ENCODE measurements at regions not wholly inside any gene's neighbourhood (a gene's known extent, or its start where the extent isn't known, plus 50 kb on each side); places are given as distances from the start of the nearest gene placed in this dataset.

DNA sequence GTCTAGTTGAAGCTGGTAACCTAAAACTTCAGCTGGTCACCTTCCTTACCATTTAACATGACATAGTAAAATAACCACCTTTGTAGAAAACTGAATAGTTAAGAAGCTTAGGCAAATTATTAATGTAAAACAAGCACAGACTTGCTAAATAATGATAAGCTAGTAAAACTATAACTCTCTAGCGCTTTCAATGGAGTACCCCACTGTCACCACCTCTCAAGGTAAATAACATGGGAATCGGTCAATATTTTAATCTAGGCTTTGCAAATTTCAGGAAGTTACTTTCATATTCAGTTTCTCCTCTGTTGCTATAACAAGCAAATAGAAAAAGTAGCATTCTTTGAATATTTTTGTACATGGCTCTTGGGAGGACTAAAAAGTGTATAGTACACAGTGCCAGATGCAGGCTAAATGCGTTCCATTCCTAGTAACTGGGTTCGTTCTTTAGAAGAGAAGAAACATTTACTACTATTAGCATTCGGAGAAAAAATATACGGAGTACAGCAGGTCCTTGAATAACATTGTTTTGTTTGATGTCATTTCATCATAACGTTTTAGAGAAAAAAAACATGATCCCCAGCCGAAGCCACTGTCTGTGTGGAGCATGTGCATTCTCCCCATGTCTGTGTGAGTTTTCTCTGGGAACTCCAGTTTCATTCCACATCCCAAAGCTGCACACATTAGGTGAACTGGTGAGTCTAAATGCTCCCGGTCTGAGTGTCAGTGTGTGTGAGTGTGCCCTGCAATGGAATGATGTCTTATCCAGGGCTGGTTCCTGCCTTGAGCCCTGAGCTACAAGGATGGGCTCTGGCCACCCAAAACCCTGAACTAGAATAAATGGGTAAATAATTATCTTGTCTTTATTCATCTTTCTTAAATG is 52.5 kb downstream of the EPRS1 start:
- peaks cover 5 to 18% (median 9%) of the 10 kb centered on the region in 3 donors for H3K36me3 ChIP-seq (ENCODE audit: control insufficient read depth in 3 of 3, insufficient read depth in 2 of 3, low read depth in 1 of 3, low read length in 3 of 3)
- no peaks in the 10 kb centered on the region for H3K27me3 ChIP-seq (ENCODE audit: control insufficient read depth in 3 of 3, insufficient read depth in 3 of 3, low read length in 3 of 3)
- FAIRE-seq = no peak
- H3K9me3 ChIP-seq (ENCODE audit: control insufficient read depth in 2 of 2, insufficient read depth in 1 of 2, low read depth in 1 of 2, low read length in 1 of 2) = no peaks in the 10 kb centered on the region
- peak overlapping the region in 1 of 3 donors; percentile 13 for H3K4me3 ChIP-seq (ENCODE audit: low read depth in 1 of 3, low read length in 3 of 3)
- peak in 1 of 2 donors; percentile 31 for DNase-seq
- peaks cover 0 to 8% (median 0%) of the 10 kb centered on the region in 3 donors for H3K4me1 ChIP-seq (ENCODE audit: control insufficient read depth in 3 of 3, insufficient read depth in 2 of 3, low read depth in 1 of 3, low read length in 2 of 3)
- 71 to 83% (median 73%) methylated on average over 9 of the region's 9 CpGs for WGBS, 3 donors
- H3K27ac ChIP-seq (ENCODE audit: low read depth in 1 of 3, low read length in 2 of 3) = no peak overlapping the region

- no peak overlapping the region for H3K4me3 ChIP-seq (ENCODE audit: low read depth in 1 of 3, low read length in 3 of 3)
- 91 to 97% (median 95%) methylated on average over 2 of the region's 2 CpGs for WGBS, 3 donors
- H3K27ac ChIP-seq (ENCODE audit: low read depth in 1 of 3, low read length in 2 of 3) = no peak overlapping the region
- peaks cover 0 to 8% (median 0%) of the 10 kb centered on the region in 3 donors for H3K4me1 ChIP-seq (ENCODE audit: control insufficient read depth in 3 of 3, insufficient read depth in 2 of 3, low read depth in 1 of 3, low read length in 2 of 3)
- FAIRE-seq (no peak), DNase-seq (no peak)
- peaks cover 5 to 16% (median 7%) of the 10 kb centered on the region in 3 donors for H3K36me3 ChIP-seq (ENCODE audit: control insufficient read depth in 3 of 3, insufficient read depth in 2 of 3, low read depth in 1 of 3, low read length in 3 of 3)
- no peaks in the 10 kb centered on the region for H3K9me3 ChIP-seq (ENCODE audit: control insufficient read depth in 2 of 2, insufficient read depth in 1 of 2, low read depth in 1 of 2, low read length in 1 of 2)
- no peaks in the 10 kb centered on the region for H3K27me3 ChIP-seq (ENCODE audit: control insufficient read depth in 3 of 3, insufficient read depth in 3 of 3, low read length in 3 of 3)
Measured at GRCh38 chr1:219991919-219992318, 54.4 kb downstream of the EPRS1 start.

- H3K27me3 ChIP-seq (ENCODE audit: control insufficient read depth in 3 of 3, insufficient read depth in 3 of 3, low read length in 3 of 3) = no peaks in the 10 kb centered on the region
- no peaks in the 10 kb centered on the region for H3K9me3 ChIP-seq (ENCODE audit: control insufficient read depth in 2 of 2, insufficient read depth in 1 of 2, low read depth in 1 of 2, low read length in 1 of 2)
- WGBS, 3 donors = 12 to 44% (median 43%) methylated on average over 3 of the region's 3 CpGs
- FAIRE-seq = no peak
- peaks cover 0 to 8% (median 0%) of the 10 kb centered on the region in 3 donors for H3K4me1 ChIP-seq (ENCODE audit: control insufficient read depth in 3 of 3, insufficient read depth in 2 of 3, low read depth in 1 of 3, low read length in 2 of 3)
- peaks cover 5 to 14% (median 8%) of the 10 kb centered on the region in 3 donors for H3K36me3 ChIP-seq (ENCODE audit: control insufficient read depth in 3 of 3, insufficient read depth in 2 of 3, low read depth in 1 of 3, low read length in 3 of 3)
- no peak overlapping the region for H3K4me3 ChIP-seq (ENCODE audit: low read depth in 1 of 3, low read length in 3 of 3)
- H3K27ac ChIP-seq (ENCODE audit: low read depth in 1 of 3, low read length in 2 of 3) = no peak overlapping the region
- no peak for DNase-seq
Measured at GRCh38 chr1:219991511-219991810, 54.8 kb downstream of the EPRS1 start.

DNA sequence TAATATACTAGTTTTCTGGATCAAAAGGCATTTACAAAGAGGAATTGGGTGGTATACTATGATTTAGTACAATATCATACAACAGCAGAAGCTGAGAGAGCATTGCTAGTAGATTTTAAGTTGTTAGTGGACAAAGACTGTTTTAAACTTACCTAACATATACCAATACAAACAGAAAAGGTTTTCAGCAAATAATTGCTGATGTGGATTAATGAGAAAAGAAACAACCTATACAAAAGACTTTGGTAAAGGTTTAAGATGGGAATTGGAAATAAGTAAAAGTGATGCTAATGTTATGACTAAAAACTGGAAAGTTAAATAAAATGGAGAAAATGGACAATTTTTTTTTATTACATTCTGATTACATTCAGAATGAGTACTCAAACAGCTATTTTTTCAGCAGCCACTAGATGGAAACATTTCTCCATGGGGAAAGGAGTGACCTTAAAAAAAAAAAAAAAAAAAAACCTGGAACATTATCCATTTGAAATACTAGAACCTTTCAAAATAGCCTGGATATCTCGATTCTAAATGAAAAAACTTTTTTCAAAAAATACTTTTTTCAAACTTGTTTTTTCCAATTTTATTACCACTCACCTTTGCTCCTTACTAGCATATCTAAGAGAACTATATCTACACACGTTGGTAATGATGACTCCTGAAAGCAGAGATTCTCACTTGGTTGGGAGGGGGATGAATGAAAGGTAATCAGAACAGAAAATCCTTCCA is 55.4 kb downstream of the EPRS1 start:
- Histone ChIP-seq H3K4me3 (ENCODE audit: low read depth in 1 of 3, low read length in 3 of 3) (no peak overlapping the region), H3K27me3 (ENCODE audit: control insufficient read depth in 3 of 3, insufficient read depth in 3 of 3, low read length in 3 of 3) (no peaks in the 10 kb centered on the region), H3K36me3 (ENCODE audit: control insufficient read depth in 3 of 3, insufficient read depth in 2 of 3, low read depth in 1 of 3, low read length in 3 of 3) (peaks cover 5 to 12% (median 5%) of the 10 kb centered on the region in 3 donors), H3K4me1 (ENCODE audit: control insufficient read depth in 3 of 3, insufficient read depth in 2 of 3, low read depth in 1 of 3, low read length in 2 of 3) (peaks cover 0 to 8% (median 0%) of the 10 kb centered on the region in 3 donors), H3K9me3 (ENCODE audit: control insufficient read depth in 2 of 2, insufficient read depth in 1 of 2, low read depth in 1 of 2, low read length in 1 of 2) (no peaks in the 10 kb centered on the region), H3K27ac (ENCODE audit: low read depth in 1 of 3, low read length in 2 of 3) (no peak overlapping the region)
- peak; percentile 95 for FAIRE-seq
- 13 to 38% (median 19%) methylated on average over 2 of the region's 2 CpGs for whole genome bisulfite sequencing, 3 donors
- DNase-seq = peak; percentile 48 to 54

- Histone ChIP-seq H3K4me1 (ENCODE audit: control insufficient read depth in 3 of 3, insufficient read depth in 2 of 3, low read depth in 1 of 3, low read length in 2 of 3) (peaks cover 0 to 8% (median 0%) of the 10 kb centered on the region in 3 donors), H3K27ac (ENCODE audit: low read depth in 1 of 3, low read length in 2 of 3) (no peak overlapping the region), H3K4me3 (ENCODE audit: low read depth in 1 of 3, low read length in 3 of 3) (no peak overlapping the region), H3K9me3 (ENCODE audit: control insufficient read depth in 2 of 2, insufficient read depth in 1 of 2, low read depth in 1 of 2, low read length in 1 of 2) (no peaks in the 10 kb centered on the region), H3K36me3 (ENCODE audit: control insufficient read depth in 3 of 3, insufficient read depth in 2 of 3, low read depth in 1 of 3, low read length in 3 of 3) (peaks cover 5 to 9% (median 9%) of the 10 kb centered on the region in 3 donors), H3K27me3 (ENCODE audit: control insufficient read depth in 3 of 3, insufficient read depth in 3 of 3, low read length in 3 of 3) (no peaks in the 10 kb centered on the region)
- WGBS, 3 donors = 70 to 90% (median 90%) methylated on average over 4 of the region's 4 CpGs
- FAIRE-seq = no peak
- DNase-seq = no peak
Measured at GRCh38 chr1:219989766-219990165, 56.5 kb downstream of the EPRS1 start.

DNA sequence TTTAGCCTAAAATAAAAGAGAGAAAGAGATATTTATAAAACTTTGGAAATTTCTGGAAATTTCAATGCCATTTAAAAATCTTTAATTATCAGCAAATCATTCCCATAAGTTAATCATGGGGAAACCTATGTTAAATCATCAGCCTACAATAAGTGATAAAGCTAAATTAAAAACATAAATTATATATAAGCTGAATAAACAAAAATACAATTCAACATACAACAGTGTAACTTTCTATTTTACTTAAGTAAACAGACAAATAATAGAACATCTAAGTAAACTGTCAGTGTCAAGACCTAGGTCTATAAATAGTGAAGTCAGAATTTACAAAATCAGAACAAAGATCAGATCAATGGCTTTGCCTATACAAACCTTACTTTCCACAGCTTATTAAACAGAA is 57.5 kb downstream of the EPRS1 start:
- no peaks in the 10 kb centered on the region for H3K27me3 ChIP-seq (ENCODE audit: control insufficient read depth in 3 of 3, insufficient read depth in 3 of 3, low read length in 3 of 3)
- H3K4me3 ChIP-seq (ENCODE audit: low read depth in 1 of 3, low read length in 3 of 3) = no peak overlapping the region
- peaks cover 5 to 12% (median 7%) of the 10 kb centered on the region in 3 donors for H3K36me3 ChIP-seq (ENCODE audit: control insufficient read depth in 3 of 3, insufficient read depth in 2 of 3, low read depth in 1 of 3, low read length in 3 of 3)
- FAIRE-seq = no peak
- DNase-seq = no peak
- H3K27ac ChIP-seq (ENCODE audit: low read depth in 1 of 3, low read length in 2 of 3) = no peak overlapping the region
- H3K4me1 ChIP-seq (ENCODE audit: control insufficient read depth in 3 of 3, insufficient read depth in 2 of 3, low read depth in 1 of 3, low read length in 2 of 3) = peaks cover 0 to 5% (median 0%) of the 10 kb centered on the region in 3 donors
- H3K9me3 ChIP-seq (ENCODE audit: control insufficient read depth in 2 of 2, insufficient read depth in 1 of 2, low read depth in 1 of 2, low read length in 1 of 2) = no peaks in the 10 kb centered on the region

DNA sequence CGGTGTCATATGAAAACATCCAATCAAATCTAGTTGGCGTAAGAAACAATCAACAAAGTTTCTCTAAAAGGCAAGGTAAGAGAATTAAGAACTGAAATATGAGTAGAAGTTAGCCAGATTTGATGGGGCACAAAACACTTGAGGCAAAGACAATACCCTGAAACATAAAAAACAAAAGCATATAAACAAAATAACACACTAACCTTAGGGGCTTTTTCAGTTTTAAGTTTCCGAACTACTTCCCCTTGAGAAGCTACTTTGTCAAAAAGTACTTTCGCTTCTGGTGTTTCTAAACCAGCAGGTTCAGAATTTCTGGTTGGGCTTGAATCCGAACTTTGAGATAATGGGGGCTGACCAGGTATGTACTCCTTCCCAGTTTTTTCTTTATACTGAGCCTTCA is 57.9 kb downstream of the EPRS1 start:
- no peak overlapping the region for H3K4me3 ChIP-seq (ENCODE audit: low read depth in 1 of 3, low read length in 3 of 3)
- H3K27ac ChIP-seq (ENCODE audit: low read depth in 1 of 3, low read length in 2 of 3) = no peak overlapping the region
- no peaks in the 10 kb centered on the region for H3K9me3 ChIP-seq (ENCODE audit: control insufficient read depth in 2 of 2, insufficient read depth in 1 of 2, low read depth in 1 of 2, low read length in 1 of 2)
- no peak for DNase-seq
- WGBS, 3 donors = 86 to 96% (median 89%) methylated on average over 5 of the region's 5 CpGs
- H3K27me3 ChIP-seq (ENCODE audit: control insufficient read depth in 3 of 3, insufficient read depth in 3 of 3, low read length in 3 of 3) = no peaks in the 10 kb centered on the region
- peak; percentile 41 for FAIRE-seq
- H3K36me3 ChIP-seq (ENCODE audit: control insufficient read depth in 3 of 3, insufficient read depth in 2 of 3, low read depth in 1 of 3, low read length in 3 of 3) = peaks cover 5 to 15% (median 9%) of the 10 kb centered on the region in 3 donors
- peaks cover 0 to 5% (median 0%) of the 10 kb centered on the region in 3 donors for H3K4me1 ChIP-seq (ENCODE audit: control insufficient read depth in 3 of 3, insufficient read depth in 2 of 3, low read depth in 1 of 3, low read length in 2 of 3)

GRCh38 chr1:219987325-219987724 is 59.0 kb upstream of the SLC30A10 start:
- H3K4me3 ChIP-seq (ENCODE audit: low read depth in 1 of 3, low read length in 3 of 3) = no peak overlapping the region
- WGBS, 3 donors = 81 to 92% (median 84%) methylated on average over 2 of the region's 2 CpGs
- peaks cover 0 to 4% (median 0%) of the 10 kb centered on the region in 3 donors for H3K4me1 ChIP-seq (ENCODE audit: control insufficient read depth in 3 of 3, insufficient read depth in 2 of 3, low read depth in 1 of 3, low read length in 2 of 3)
- no peak overlapping the region for H3K27ac ChIP-seq (ENCODE audit: low read depth in 1 of 3, low read length in 2 of 3)
- FAIRE-seq (no peak), DNase-seq (no peak)
- peaks cover 5 to 12% (median 10%) of the 10 kb centered on the region in 3 donors for H3K36me3 ChIP-seq (ENCODE audit: control insufficient read depth in 3 of 3, insufficient read depth in 2 of 3, low read depth in 1 of 3, low read length in 3 of 3)
- no peaks in the 10 kb centered on the region for H3K9me3 ChIP-seq (ENCODE audit: control insufficient read depth in 2 of 2, insufficient read depth in 1 of 2, low read depth in 1 of 2, low read length in 1 of 2)
- H3K27me3 ChIP-seq (ENCODE audit: control insufficient read depth in 3 of 3, insufficient read depth in 3 of 3, low read length in 3 of 3) = no peaks in the 10 kb centered on the region
